Fibroblast of villous mesenchyme (primary cell): ENCODE measurements at regions not wholly inside any gene's neighbourhood (a gene's known extent, or its start where the extent isn't known, plus 50 kb on each side); places are given as distances from the start of the nearest gene placed in this dataset.
A peak's percentile ranks its signal among the peaks of the same experiment; 100 is the strongest.

Source experiments
- DNase-seq: peaks from one replicate; pipeline ENCODE4 v3.0.0-alpha.2; 2010; ENCODE audit warnings: low read depth
- H3K4me3 ChIP-seq: 2 replicates; pipeline ENCODE4 v1.5.1; 2011; ENCODE audit warnings: low read depth, mild to moderate bottlenecking, low read length
- CTCF ChIP-seq: IDR thresholded peaks from 2 replicates; pipeline ENCODE4 v1.5.1; 2012; ENCODE audit warnings: low read depth, mild to moderate bottlenecking, low read length; ENCODE audit not compliant: insufficient read depth

GRCh38 chr18:34108206-34108605 lies 116.5 kb downstream of the NOL4 start:
- no peak for TF ChIP-seq CTCF
- no peak overlapping the region for H3K4me3 ChIP-seq
- DNase-seq: no peak

- no peak for TF ChIP-seq CTCF
Observed at GRCh38 chr18:34098109-34098508, 126.6 kb downstream of the NOL4 start.

GRCh38 chr18:34097312-34097711 lies 127.4 kb downstream of the NOL4 start:
- no peak for TF ChIP-seq CTCF
- DNase-seq: peak; percentile 11
- no peak overlapping the region for H3K4me3 ChIP-seq

More at GRCh38 chr18:34098109-34098508, 126.6 kb downstream of the NOL4 start:
- peak; percentile 3 for DNase-seq
- no peak overlapping the region for H3K4me3 ChIP-seq

- no peak for DNase-seq
- no peak overlapping the region for H3K4me3 ChIP-seq
- TF ChIP-seq CTCF: no peak
Observed at GRCh38 chr18:34094148-34094547, 130.6 kb downstream of the NOL4 start.

GRCh38 chr18:34092796-34093195 lies 131.9 kb downstream of the NOL4 start:
- DNase-seq: no peak
- TF ChIP-seq CTCF: no peak
- no peak overlapping the region for H3K4me3 ChIP-seq

- no peak overlapping the region for H3K4me3 ChIP-seq
- DNase-seq: no peak
- TF ChIP-seq CTCF: no peak
Observed at GRCh38 chr18:34086370-34086769, 138.3 kb downstream of the NOL4 start.

GRCh38 chr18:34085140-34085739 lies 139.5 kb downstream of the NOL4 start:
- no peak for DNase-seq
- no peak for TF ChIP-seq CTCF
- no peak overlapping the region for H3K4me3 ChIP-seq
